HG02884 (cell line): ENCODE measurements at regions not wholly inside any gene's neighbourhood (a gene's known extent, or its start where the extent isn't known, plus 50 kb on each side); places are given as distances from the start of the nearest gene placed in this dataset.

Experiments used
- ATAC-seq: cut with Tn5 transposase; IDR thresholded peaks from one replicate; pipeline ENCODE4 v1.9.1; 2021; ENCODE audit warnings: mild to moderate bottlenecking, moderate library complexity; ENCODE audit not compliant: unreplicated experiment

GRCh38 chr4:34790131-34790530 lies 1454.2 kb downstream of the ARAP2 start:
- no peak for ATAC-seq

- ATAC-seq: no peak
These were observed 1453.1 kb downstream of the ARAP2 start for GRCh38 chr4:34791209-34791608.

GRCh38 chr4:34800953-34801352 lies 1443.4 kb downstream of the ARAP2 start:
- no peak for ATAC-seq

GRCh38 chr4:34814266-34814665 lies 1430.0 kb downstream of the ARAP2 start:
- ATAC-seq: no peak

- ATAC-seq: no peak
These were observed 1419.8 kb downstream of the ARAP2 start for GRCh38 chr4:34824515-34824914.

GRCh38 chr4:34826660-34827059 lies 1417.7 kb downstream of the ARAP2 start:
- ATAC-seq: no peak

GRCh38 chr4:34845926-34846325 lies 1398.4 kb downstream of the ARAP2 start:
- ATAC-seq: no peak

GRCh38 chr4:34850421-34850820 lies 1393.9 kb downstream of the ARAP2 start:
- no peak for ATAC-seq

- ATAC-seq: no peak
These were observed 1393.3 kb downstream of the ARAP2 start for GRCh38 chr4:34850968-34851367.

- ATAC-seq: no peak
These were observed 1392.9 kb downstream of the ARAP2 start for GRCh38 chr4:34851411-34851810.

- ATAC-seq: no peak
These were observed 1389.9 kb downstream of the ARAP2 start for GRCh38 chr4:34854451-34854850.

- no peak for ATAC-seq
These were observed 1382.6 kb downstream of the ARAP2 start for GRCh38 chr4:34861666-34862065.

- ATAC-seq: no peak
These were observed 1365.4 kb downstream of the ARAP2 start for GRCh38 chr4:34878961-34879360.

GRCh38 chr4:34880246-34880645 lies 1364.1 kb downstream of the ARAP2 start:
- ATAC-seq: no peak

- ATAC-seq: no peak
These were observed 1352.4 kb downstream of the ARAP2 start for GRCh38 chr4:34891892-34892291.

- ATAC-seq: no peak
These were observed 1350.9 kb downstream of the ARAP2 start for GRCh38 chr4:34893382-34893781.

GRCh38 chr4:34920032-34920431 lies 1324.3 kb downstream of the ARAP2 start:
- ATAC-seq: no peak

- ATAC-seq: no peak
These were observed 1322.9 kb downstream of the ARAP2 start for GRCh38 chr4:34921391-34921790.

GRCh38 chr4:34922325-34922724 lies 1322.0 kb downstream of the ARAP2 start:
- ATAC-seq: no peak

GRCh38 chr4:34932591-34932990 lies 1311.7 kb downstream of the ARAP2 start:
- ATAC-seq: no peak

GRCh38 chr4:34935739-34936138 lies 1308.6 kb downstream of the ARAP2 start:
- ATAC-seq: no peak

- ATAC-seq: no peak
These were observed 1305.2 kb downstream of the ARAP2 start for GRCh38 chr4:34939073-34939472.

- no peak for ATAC-seq
These were observed 1300.5 kb downstream of the ARAP2 start for GRCh38 chr4:34943741-34944386.
